T-helper 1 cell treated with Interleukin-12 subunit alpha and Interleukin-12 subunit beta and Interleukin-4 antibody, amounts not matched to agents 30 ng/mL and 1 ng/mL, for 36 hours (primary cell): ENCODE measurements at regions not wholly inside any gene's neighbourhood (a gene's known extent, or its start where the extent isn't known, plus 50 kb on each side); places are given as distances from the start of the nearest gene placed in this dataset.

ENCODE experiments used
- intact Hi-C: fragments of 100-400 bp; cut with micrococcal nuclease; formaldehyde crosslinking; loops from one replicate; pipeline ENCODE4 v1.15.1; 2024

- intact Hi-C loops: loop anchor here (1.0 to 5.0 kb wide), 2 partner anchors 18 to 276 kb away; no protein-coding TSS in a partner anchor
These were observed 54.2 kb downstream of the S1PR1 start for GRCh38 chr1:101290922-101291561.

GRCh38 chr1:101291562-101292380, 55.0 kb downstream of the S1PR1 start:
- intact Hi-C loops: loop anchor here (1.0 to 5.0 kb wide), 2 partner anchors 18 to 276 kb away; no protein-coding TSS in a partner anchor

- intact Hi-C loops: loop anchor here (5.0 kb wide), 1 partner anchor 274 kb away; no protein-coding TSS in a partner anchor
These were observed 56.7 kb downstream of the S1PR1 start for GRCh38 chr1:101293461-101294051.

- intact Hi-C loops: no loop called here
These were observed 58.4 kb downstream of the S1PR1 start for GRCh38 chr1:101295209-101295608.

GRCh38 chr1:101298663-101299062, 61.8 kb downstream of the S1PR1 start:
- intact Hi-C loops: no loop called here

GRCh38 chr1:101299141-101299540, 62.3 kb downstream of the S1PR1 start:
- intact Hi-C loops: no loop called here

- intact Hi-C loops: no loop called here
These were observed 62.9 kb downstream of the S1PR1 start for GRCh38 chr1:101299710-101300109.

GRCh38 chr1:101300916-101301315, 64.1 kb downstream of the S1PR1 start:
- intact Hi-C loops: no loop called here

DNA sequence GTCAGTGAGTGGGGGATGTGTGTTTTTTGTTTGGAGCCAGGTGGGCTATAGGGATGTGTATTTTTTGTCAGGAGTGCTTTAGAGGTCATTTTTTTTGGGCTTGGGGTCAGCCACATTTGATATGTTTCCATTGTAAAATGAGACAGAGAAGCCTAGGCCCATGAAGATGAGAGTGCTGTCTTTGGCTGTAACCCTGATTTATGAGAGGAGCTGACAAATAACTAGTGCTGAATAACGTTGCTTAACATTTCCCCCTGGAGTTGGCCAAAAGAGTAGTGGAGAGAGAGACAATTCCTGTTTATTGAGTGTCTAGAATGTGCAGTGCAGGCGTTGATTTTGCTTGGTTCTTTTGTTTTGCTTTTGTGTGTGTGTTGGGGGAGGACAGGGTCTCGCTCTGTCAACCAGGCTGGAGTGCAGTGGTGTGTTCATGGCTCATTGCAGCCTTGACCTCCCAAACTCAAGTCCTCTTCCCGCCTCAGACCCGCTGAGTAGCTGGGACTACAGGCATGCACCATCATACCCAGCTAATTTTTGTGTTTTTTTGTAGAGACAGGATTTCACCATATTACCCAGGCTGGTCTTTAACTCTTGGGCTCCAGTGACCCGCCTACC, 64.7 kb downstream of the S1PR1 start:
- intact Hi-C loops: no loop called here

DNA sequence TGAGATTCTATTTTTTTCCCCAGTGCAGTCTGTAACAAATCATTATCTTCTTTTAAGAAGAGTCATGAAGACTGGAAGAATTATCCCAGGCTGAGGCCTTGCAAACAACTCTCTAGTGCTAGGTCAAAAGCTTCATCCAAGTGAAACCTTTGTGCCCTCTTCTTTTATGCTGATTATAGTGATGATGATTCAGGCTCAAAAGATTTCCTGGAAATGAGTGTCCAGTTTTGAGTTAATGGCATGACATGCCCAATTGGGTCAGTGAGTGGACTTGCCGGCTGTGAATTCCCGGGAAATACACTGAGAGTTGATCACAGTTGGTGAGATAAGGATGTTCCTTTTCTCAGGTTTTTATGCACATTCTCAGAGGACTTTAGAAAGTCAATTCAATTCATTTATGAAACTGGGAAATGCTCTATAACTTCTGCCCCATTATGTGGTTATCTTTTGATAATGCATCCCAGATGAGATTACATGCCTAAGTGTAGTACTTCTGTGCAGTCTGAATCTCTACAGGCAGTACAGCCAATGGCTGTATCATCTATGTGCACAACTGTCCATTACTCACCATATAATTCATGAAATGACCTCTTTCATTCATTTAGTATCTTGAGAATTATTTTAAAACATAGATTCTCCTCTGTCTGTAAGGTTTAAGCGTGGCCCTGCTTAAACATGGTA, 66.2 kb downstream of the S1PR1 start:
- intact Hi-C loops: no loop called here

DNA sequence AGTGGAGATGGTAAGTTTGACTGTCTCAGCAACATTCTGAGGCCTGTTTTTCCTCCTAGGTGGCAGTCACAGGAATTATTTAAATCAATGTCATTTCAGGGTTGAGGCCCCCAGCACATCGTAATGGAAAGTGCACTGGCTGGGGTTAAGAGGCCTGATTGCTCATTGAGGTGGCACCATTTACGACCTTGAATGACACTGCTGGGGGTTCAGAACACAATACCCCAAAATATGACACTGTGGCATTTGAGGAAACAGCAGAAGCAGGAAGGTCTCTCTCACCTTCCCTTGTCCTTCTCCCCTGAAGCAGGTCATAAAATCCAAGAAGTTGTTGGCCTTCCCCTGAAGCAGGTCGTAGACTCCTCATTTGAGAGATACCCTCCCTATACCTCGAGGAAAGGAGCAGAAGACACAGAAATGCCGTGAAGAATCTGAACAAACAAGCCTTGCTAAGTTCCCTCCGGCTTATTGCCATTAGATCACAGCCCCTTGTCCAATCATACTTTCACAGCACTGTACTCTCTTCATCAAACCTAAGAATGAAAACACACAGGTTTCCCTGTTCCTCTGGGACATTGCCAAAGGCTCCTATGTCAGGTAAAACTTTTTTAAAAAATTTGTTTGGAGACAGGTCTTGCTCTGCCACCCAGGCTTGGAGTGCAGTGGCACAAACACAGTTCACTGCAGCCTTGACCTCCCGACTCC, 71.3 kb downstream of the S1PR1 start:
- intact Hi-C loops: loop anchor here (2.0 kb wide), 1 partner anchor 73 kb away; no protein-coding TSS in a partner anchor

GRCh38 chr1:101308935-101309333, 72.1 kb downstream of the S1PR1 start:
- intact Hi-C loops: loop anchor here (1.0 to 2.0 kb wide), 11 partner anchors 18 to 413 kb away; partner anchors contain the start of genes DPH5 and SLC30A7

DNA sequence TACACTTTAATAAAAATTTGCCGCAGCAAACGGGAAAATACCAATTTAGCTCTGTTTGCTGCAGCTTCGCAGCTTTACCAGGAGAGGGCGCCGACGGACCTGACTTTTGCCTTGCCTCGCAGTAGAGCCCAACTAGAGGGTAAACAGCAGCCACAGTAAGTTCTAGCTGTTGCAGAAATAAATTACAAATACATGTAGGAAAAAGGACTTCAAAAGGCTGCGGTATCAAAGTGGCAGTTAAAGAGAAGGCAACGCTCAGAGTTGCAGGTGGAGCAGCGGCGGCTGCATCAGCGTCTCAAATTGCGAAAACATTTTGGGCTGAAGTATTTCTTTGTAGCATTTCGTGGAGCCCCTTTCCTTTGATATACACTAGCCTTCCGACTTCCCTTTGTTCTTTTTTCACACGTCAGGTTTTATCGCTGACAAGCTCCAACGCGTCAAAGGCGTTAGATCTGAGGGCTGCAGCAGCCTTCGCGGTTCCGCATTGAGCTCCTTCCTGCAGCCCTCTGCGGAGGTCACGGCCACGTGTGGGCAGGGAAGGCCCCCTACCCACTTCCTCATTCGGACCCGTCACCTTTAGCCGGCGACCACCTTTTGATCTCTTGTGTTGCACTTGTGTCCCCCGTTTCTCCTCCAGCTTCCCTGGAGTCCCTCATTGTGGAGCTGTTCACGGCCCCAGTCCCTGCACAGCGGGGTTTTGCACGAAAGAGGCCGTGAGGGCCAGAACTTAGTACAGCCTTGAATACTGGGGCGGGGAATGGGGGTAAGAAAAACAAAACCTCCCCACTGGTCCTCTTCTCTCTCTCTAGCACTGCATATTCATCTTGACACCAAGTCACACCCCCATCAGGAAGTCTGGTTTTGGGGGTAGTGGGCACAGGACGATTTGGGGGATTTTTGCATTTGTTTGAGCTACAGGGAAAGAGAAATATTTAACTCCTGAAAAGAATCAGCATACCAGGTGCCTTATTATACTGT, 72.8 kb downstream of the S1PR1 start:
- intact Hi-C loops: loop anchor here (1.0 to 10.0 kb wide), 15 partner anchors 18 to 1525 kb away; partner anchors contain the start of genes CDC14A, DPH5 and SLC30A7

DNA sequence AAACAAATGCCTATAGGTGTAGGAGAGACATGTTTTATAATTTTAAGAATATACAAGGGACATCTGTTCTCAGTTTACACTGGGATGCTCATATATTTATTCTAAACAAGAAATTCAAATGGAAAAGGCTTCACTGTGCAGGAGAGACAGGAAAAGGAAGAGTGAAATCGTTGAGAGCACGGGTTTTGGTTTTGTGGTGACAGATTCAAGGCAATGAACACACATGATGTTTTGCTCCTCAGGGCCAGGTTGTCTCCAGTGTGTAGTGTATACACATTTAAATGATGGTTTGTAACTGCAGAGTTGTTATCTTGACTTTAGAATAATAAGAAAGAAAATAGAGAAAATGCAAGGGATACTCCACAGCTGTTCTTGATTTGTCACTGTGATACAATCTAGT, 73.7 kb downstream of the S1PR1 start:
- intact Hi-C loops: loop anchor here (1.0 to 10.0 kb wide), 4 partner anchors 36 to 1526 kb away; partner anchors contain the start of gene CDC14A

DNA sequence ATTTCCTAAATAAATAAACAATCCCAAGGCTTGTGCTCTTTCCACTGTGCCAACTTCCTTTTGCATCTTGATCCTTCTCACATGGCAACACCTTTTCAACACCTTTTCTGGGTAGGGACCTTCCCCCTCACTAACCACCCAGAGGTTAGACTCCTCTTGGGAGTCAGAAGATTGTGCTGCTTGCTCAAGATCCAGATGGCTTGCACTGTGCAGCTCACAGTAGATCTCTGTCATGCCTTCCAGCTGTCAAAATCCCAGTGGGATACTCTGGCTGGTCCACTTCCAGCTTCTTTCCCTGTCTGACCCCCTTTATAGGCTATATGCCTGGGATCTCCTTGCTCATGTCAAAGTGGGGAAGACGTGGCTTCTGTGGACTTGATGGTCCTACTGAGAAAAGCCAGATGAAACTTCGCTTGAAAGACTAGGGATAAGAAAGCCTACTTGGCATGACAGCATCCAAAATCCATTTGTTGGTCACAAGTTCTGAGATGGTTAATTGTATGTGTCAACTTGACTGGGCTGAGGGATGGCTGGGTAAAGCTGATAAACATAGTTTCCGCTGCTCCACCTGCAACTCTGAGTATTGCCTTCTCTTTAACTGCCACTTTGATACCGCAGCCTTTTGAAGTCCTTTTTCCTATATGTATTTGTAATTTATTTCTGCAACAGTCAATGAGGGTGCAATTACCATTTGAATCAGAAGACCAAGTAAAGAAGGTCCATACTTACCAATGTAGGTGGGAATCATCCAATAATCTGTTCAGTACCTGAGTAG, 74.5 kb downstream of the S1PR1 start:
- intact Hi-C loops: loop anchor here (5.0 to 10.0 kb wide), 3 partner anchors 141 to 1527 kb away; partner anchors contain the start of gene CDC14A

- intact Hi-C loops: loop anchor here (1.0 to 10.0 kb wide), 4 partner anchors 133 to 1527 kb away; partner anchors contain the start of gene CDC14A
These were observed 75.3 kb downstream of the S1PR1 start for GRCh38 chr1:101312147-101312546.

DNA sequence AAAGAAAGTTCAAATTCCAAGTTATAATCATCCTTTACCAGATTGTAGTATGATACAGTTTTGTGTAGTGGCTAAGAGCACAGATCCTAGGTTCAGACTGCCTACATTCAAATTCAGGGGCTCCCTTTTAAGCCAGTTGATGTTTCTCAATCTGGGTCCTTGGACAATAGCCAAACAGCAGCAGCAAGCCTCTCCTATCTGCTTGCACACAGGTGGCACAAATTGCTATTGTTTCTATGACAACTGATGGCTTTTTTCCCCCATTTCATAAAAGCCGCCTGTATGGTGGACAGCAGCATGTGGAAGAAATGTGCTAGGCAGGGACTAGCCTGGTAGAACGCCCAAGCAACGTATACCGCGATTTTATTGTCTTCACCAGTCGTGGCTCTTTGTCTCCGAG, 76.5 kb downstream of the S1PR1 start:
- intact Hi-C loops: loop anchor here (5.0 to 10.0 kb wide), 3 partner anchors 139 to 1529 kb away; partner anchors contain the start of gene CDC14A

- intact Hi-C loops: loop anchor here (5.0 to 10.0 kb wide), 3 partner anchors 138 to 1529 kb away; partner anchors contain the start of gene CDC14A
These were observed 77.4 kb downstream of the S1PR1 start for GRCh38 chr1:101314244-101314643.
